DOHH2 (cell line): ENCODE measurements at regions not wholly inside any gene's neighbourhood (a gene's known extent, or its start where the extent isn't known, plus 50 kb on each side); places are given as distances from the start of the nearest gene placed in this dataset.

Experiments used
- EZH2phosphoT487 ChIP-seq: fragments of 200-600 bp; sonication (generic); IDR thresholded peaks from 2 replicates; pipeline ENCODE4 v1.6.1; 2017; ENCODE audit warnings: borderline replicate concordance, mild to moderate bottlenecking, antibody characterized with exemption, low read length, moderate library complexity, mixed read lengths
- TF ChIP-seq, protein P1 (sequence below): fragments of 200-600 bp; sonication (generic); IDR thresholded peaks from one replicate; pipeline ENCODE4 v1.5.1; 2014; ENCODE audit warnings: antibody characterized with exemption, mild to moderate bottlenecking, low read depth, low read length; ENCODE audit not compliant: poor library complexity, severe bottlenecking

DNA sequence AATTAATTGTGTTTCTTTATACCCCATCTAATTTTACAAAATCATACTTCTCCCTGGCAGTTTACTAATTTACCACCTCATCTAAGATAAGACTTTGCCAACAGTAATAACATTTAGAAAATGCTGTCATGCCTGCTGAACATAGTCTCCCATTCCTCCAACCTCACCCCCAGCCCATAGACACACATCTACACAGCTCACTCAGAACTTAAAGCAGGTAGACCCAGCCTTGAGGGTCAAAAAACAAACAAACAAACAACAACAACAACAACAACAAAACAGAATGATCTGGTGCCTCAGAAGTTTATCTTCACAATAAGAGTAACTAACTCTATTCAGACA, 94.0 kb downstream of the ZC3H11B start:
- TF ChIP-seq, protein P1, sequence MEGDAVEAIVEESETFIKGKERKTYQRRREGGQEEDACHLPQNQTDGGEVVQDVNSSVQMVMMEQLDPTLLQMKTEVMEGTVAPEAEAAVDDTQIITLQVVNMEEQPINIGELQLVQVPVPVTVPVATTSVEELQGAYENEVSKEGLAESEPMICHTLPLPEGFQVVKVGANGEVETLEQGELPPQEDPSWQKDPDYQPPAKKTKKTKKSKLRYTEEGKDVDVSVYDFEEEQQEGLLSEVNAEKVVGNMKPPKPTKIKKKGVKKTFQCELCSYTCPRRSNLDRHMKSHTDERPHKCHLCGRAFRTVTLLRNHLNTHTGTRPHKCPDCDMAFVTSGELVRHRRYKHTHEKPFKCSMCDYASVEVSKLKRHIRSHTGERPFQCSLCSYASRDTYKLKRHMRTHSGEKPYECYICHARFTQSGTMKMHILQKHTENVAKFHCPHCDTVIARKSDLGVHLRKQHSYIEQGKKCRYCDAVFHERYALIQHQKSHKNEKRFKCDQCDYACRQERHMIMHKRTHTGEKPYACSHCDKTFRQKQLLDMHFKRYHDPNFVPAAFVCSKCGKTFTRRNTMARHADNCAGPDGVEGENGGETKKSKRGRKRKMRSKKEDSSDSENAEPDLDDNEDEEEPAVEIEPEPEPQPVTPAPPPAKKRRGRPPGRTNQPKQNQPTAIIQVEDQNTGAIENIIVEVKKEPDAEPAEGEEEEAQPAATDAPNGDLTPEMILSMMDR = no peak
- TF ChIP-seq EZH2phosphoT487 = no peak
